ENCODE measurements at regions not wholly inside any gene's neighbourhood (a gene's known extent, or its start where the extent isn't known, plus 50 kb on each side); places are given as distances from the start of the nearest gene placed in this dataset.
A peak's percentile ranks its signal among the peaks of the same experiment; 100 is the strongest.

DNA sequence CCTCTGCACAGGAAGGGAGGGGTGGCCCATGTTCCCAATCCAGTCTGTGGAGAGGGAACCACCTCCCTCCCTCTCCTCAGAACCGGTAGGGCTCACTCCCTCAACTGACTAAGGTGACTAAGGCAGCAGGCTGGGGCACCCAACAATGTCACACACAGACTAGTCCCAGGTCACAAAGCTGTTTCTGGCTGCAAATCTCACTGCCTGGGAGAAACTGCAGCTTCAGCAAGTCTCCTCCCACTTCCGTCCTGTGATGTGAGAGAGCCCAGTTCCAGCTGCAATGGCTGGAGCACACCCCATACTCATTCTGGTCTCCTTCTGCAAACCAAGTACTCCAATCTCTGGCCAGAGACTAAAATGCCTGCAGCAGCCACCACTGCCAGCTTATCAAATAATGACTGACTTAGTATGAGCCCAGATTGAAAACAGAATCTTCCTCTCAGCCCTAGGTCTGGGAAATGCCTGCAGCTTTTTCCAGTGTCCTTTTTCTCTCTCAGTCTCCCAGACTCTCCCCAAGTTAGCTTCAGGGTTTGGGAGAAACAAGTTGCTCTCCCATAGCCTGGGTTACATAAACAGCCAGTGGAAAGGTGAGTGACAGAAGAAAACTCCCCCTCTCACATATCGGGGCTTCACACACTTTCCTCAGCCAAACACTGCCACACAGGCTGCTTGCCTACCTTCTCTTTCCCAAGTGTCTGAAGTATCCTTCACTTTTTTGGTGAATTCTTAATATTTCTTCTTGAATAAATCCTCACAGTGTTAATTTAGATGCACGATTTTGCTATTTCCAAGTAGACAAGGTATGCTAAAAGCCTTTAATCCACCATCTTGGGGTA lies 247.4 kb upstream of the RASA1 start:
- TF ChIP-seq SPI1 (IDR thresholded peaks at IDR 0.05; ENCODE audit: borderline replicate concordance, low read depth), result peak; percentile 18; the same call in 1 of the 2 replicates
- TF ChIP-seq POLR2AphosphoS5 (IDR thresholded peaks at IDR 0.05; ENCODE audit: low read depth), result no peak
- no peak overlapping the region for H3K4me3 ChIP-seq (replicated peaks; ENCODE audit: insufficient read depth, low read length)
- no peak overlapping the region for H3K27ac ChIP-seq (replicated peaks)
- peak; percentile 28 to 29 for DNase-seq (ENCODE audit: low read depth in 1 of 2, low spot score in 1 of 2)
- no peaks in the 10 kb centered on the region for H3K27me3 ChIP-seq (ENCODE audit: insufficient read depth, poor library complexity, severe bottlenecking)

GRCh38 chr5:87022415-87022814 lies 245.3 kb upstream of the RASA1 start:
- TF ChIP-seq CTCF (IDR thresholded peaks at IDR 0.05; ENCODE audit: insufficient read depth, low read length) (no peak), GABPA (IDR thresholded peaks at IDR 0.05; ENCODE audit: low read depth) (no peak), SPI1 (IDR thresholded peaks at IDR 0.05; ENCODE audit: borderline replicate concordance, low read depth) (no peak), POLR2AphosphoS5 (IDR thresholded peaks at IDR 0.05; ENCODE audit: low read depth) (no peak), REST (IDR thresholded peaks at IDR 0.05; ENCODE audit: insufficient replicate concordance, low read depth) (no peak)
- DNase-seq (ENCODE audit: low read depth in 1 of 2, low spot score in 1 of 2), result no peak
- no peaks in the 10 kb centered on the region for H3K27me3 ChIP-seq (ENCODE audit: insufficient read depth, poor library complexity, severe bottlenecking)

GRCh38 chr5:87027570-87027969 lies 240.1 kb upstream of the RASA1 start:
- no peaks in the 10 kb centered on the region for H3K27me3 ChIP-seq (ENCODE audit: insufficient read depth, poor library complexity, severe bottlenecking)
- no peak for TF ChIP-seq GABPA (IDR thresholded peaks at IDR 0.05; ENCODE audit: low read depth)
- no peak for TF ChIP-seq POLR2AphosphoS5 (IDR thresholded peaks at IDR 0.05; ENCODE audit: low read depth)
- no peak for TF ChIP-seq SPI1 (IDR thresholded peaks at IDR 0.05; ENCODE audit: borderline replicate concordance, low read depth)
- no peak for TF ChIP-seq REST (IDR thresholded peaks at IDR 0.05; ENCODE audit: insufficient replicate concordance, low read depth)
- no peak for TF ChIP-seq CTCF (IDR thresholded peaks at IDR 0.05; ENCODE audit: insufficient read depth, low read length)
- H3K4me3 ChIP-seq (replicated peaks; ENCODE audit: insufficient read depth, low read length), result no peak overlapping the region
- no peak for DNase-seq (ENCODE audit: low read depth in 1 of 2, low spot score in 1 of 2)
- H3K27ac ChIP-seq (replicated peaks), result no peak overlapping the region

More at GRCh38 chr5:87022415-87022814, 245.3 kb upstream of the RASA1 start:
- Histone ChIP-seq H3K27ac (replicated peaks) (no peak overlapping the region), H3K4me3 (replicated peaks; ENCODE audit: insufficient read depth, low read length) (no peak overlapping the region)

DNA sequence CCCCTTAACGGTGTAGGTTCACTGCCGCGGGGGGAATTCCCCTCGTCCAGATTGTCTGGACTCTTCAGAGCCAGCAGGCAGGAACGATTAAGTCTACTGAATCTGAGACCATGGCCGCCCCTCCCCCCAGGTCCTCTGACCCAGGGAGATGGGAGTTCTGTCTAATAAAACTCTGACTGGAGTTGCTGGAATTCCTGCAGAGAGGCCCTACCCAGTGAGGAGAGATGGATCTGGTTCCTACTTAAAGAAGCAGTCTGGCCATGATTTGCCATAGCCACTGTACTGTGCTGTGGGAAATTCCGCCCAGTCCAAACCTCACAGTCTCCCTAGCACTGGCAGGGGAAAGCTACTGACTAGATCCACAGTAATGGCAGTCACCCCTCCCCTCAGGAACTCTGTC lies 237.7 kb upstream of the RASA1 start:
- Histone ChIP-seq H3K4me3 (replicated peaks; ENCODE audit: insufficient read depth, low read length) (no peak overlapping the region), H3K27ac (replicated peaks) (no peak overlapping the region)
- DNase-seq (ENCODE audit: low read depth in 1 of 2, low spot score in 1 of 2), result no peak

More for the DNA sequence above, 237.7 kb upstream of the RASA1 start:
- no peaks in the 10 kb centered on the region for H3K27me3 ChIP-seq (ENCODE audit: insufficient read depth, poor library complexity, severe bottlenecking)
- TF ChIP-seq GABPA (IDR thresholded peaks at IDR 0.05; ENCODE audit: low read depth), result no peak

Data from HL-60 (cell line).